HT1080 (cell line): ENCODE measurements at regions not wholly inside any gene's neighbourhood (a gene's known extent, or its start where the extent isn't known, plus 50 kb on each side); places are given as distances from the start of the nearest gene placed in this dataset.
A peak's percentile ranks its signal among the peaks of the same experiment; 100 is the strongest.

Experiments
- DNase-seq: peaks from one replicate; pipeline ENCODE4 v3.0.0-alpha.2; 2015; ENCODE audit warnings: low read depth

GRCh38 chr2:155178921-155179320 is 480.4 kb downstream of the KCNJ3 start:
- DNase-seq, result no peak

- no peak for DNase-seq
These were observed 477.9 kb downstream of the KCNJ3 start for GRCh38 chr2:155176345-155176744.

GRCh38 chr2:155169317-155169716 is 470.8 kb downstream of the KCNJ3 start:
- DNase-seq, result no peak

GRCh38 chr2:155162494-155162893 is 464.0 kb downstream of the KCNJ3 start:
- no peak for DNase-seq

GRCh38 chr2:155161314-155161713 is 462.8 kb downstream of the KCNJ3 start:
- DNase-seq, result no peak

- DNase-seq, result no peak
These were observed 459.2 kb downstream of the KCNJ3 start for GRCh38 chr2:155157711-155158110.

GRCh38 chr2:155157065-155157464 is 458.6 kb downstream of the KCNJ3 start:
- no peak for DNase-seq

GRCh38 chr2:155151945-155152344 is 453.4 kb downstream of the KCNJ3 start:
- no peak for DNase-seq

- no peak for DNase-seq
These were observed 453.0 kb downstream of the KCNJ3 start for GRCh38 chr2:155151472-155151871.

- DNase-seq, result no peak
These were observed 447.3 kb downstream of the KCNJ3 start for GRCh38 chr2:155145758-155146229.

GRCh38 chr2:155141418-155141817 is 442.9 kb downstream of the KCNJ3 start:
- DNase-seq, result no peak

GRCh38 chr2:155125585-155126230 is 427.2 kb downstream of the KCNJ3 start:
- DNase-seq, result no peak

GRCh38 chr2:155115846-155116245 is 417.4 kb downstream of the KCNJ3 start:
- DNase-seq, result no peak

- DNase-seq, result no peak
These were observed 412.6 kb downstream of the KCNJ3 start for GRCh38 chr2:155111070-155111469.

GRCh38 chr2:155109527-155109926 is 411.0 kb downstream of the KCNJ3 start:
- no peak for DNase-seq

GRCh38 chr2:155100261-155100660 is 401.8 kb downstream of the KCNJ3 start:
- DNase-seq, result peak; percentile 58

GRCh38 chr2:155099784-155100183 is 401.3 kb downstream of the KCNJ3 start:
- DNase-seq, result peak; percentile 83

GRCh38 chr2:155095613-155096012 is 397.1 kb downstream of the KCNJ3 start:
- DNase-seq, result no peak

GRCh38 chr2:155080373-155080772 is 381.9 kb downstream of the KCNJ3 start:
- DNase-seq, result no peak

GRCh38 chr2:155070489-155070888 is 372.0 kb downstream of the KCNJ3 start:
- DNase-seq, result no peak

- no peak for DNase-seq
These were observed 364.4 kb downstream of the KCNJ3 start for GRCh38 chr2:155062922-155063258.

GRCh38 chr2:155062250-155062921 is 363.9 kb downstream of the KCNJ3 start:
- no peak for DNase-seq

- no peak for DNase-seq
These were observed 362.4 kb downstream of the KCNJ3 start for GRCh38 chr2:155060896-155061295.
